Endothelial cell of umbilical vein (primary cell): ENCODE measurements at regions not wholly inside any gene's neighbourhood (a gene's known extent, or its start where the extent isn't known, plus 50 kb on each side); places are given as distances from the start of the nearest gene placed in this dataset.

Source experiments
- CTCF ChIP-seq, 2 donors: IDR thresholded peaks; 1 replicate in 1 of 2; 2 replicates in 1 of 2; pipeline ENCODE4 v1.5.1; 2011; ENCODE audit warnings: low read length in 2 of 2, mild to moderate bottlenecking in 2 of 2, moderate library complexity in 2 of 2, control low read depth in 1 of 2, inconsistent platforms in 1 of 2, low read depth in 1 of 2; ENCODE audit not compliant: insufficient read depth in 1 of 2; ENCODE audit errors: extremely low read depth in 1 of 2
- EZH2 ChIP-seq: IDR thresholded peaks from 2 replicates; pipeline ENCODE4 v1.6.1; 2012; ENCODE audit warnings: borderline replicate concordance, low read depth, mild to moderate bottlenecking, moderate library complexity, low read length, inconsistent platforms; ENCODE audit not compliant: severe bottlenecking
- FOS ChIP-seq: IDR thresholded peaks from 2 replicates; pipeline ENCODE4 v1.6.1; 2011; ENCODE audit warnings: mild to moderate bottlenecking, low read length, moderate library complexity, borderline replicate concordance; ENCODE audit not compliant: insufficient read depth
- JUN ChIP-seq: IDR thresholded peaks from 2 replicates; pipeline ENCODE4 v1.6.1; 2011; ENCODE audit warnings: borderline replicate concordance, low read depth; ENCODE audit not compliant: insufficient read length, insufficient read depth
- POLR2A ChIP-seq: IDR thresholded peaks from 2 replicates; pipeline ENCODE4 v1.6.1; 2012; ENCODE audit warnings: low read depth, mild to moderate bottlenecking, control low read depth, low read length
- TF ChIP-seq, protein P1 (sequence below): IDR thresholded peaks from 2 replicates; pipeline ENCODE4 v1.6.1; 2011; ENCODE audit not compliant: insufficient read depth, insufficient read length

GRCh38 chr13:80083853-80084676 is 256.9 kb downstream of the SPRY2 start:
- TF ChIP-seq JUN = peak; percentile 79
- TF ChIP-seq FOS = peak; percentile 79
- TF ChIP-seq, protein P1, sequence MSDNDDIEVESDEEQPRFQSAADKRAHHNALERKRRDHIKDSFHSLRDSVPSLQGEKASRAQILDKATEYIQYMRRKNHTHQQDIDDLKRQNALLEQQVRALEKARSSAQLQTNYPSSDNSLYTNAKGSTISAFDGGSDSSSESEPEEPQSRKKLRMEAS = no peak
- TF ChIP-seq POLR2A = no peak
- no peak for TF ChIP-seq CTCF (IDR thresholded peaks at IDR 0.05; ENCODE audit: extremely low read depth in 1 of 2, insufficient read depth in 1 of 2, low read depth in 1 of 2, low read length in 2 of 2)
- TF ChIP-seq EZH2 = no peak
